ENCODE measurements at regions not wholly inside any gene's neighbourhood (a gene's known extent, or its start where the extent isn't known, plus 50 kb on each side); places are given as distances from the start of the nearest gene placed in this dataset.

DNA sequence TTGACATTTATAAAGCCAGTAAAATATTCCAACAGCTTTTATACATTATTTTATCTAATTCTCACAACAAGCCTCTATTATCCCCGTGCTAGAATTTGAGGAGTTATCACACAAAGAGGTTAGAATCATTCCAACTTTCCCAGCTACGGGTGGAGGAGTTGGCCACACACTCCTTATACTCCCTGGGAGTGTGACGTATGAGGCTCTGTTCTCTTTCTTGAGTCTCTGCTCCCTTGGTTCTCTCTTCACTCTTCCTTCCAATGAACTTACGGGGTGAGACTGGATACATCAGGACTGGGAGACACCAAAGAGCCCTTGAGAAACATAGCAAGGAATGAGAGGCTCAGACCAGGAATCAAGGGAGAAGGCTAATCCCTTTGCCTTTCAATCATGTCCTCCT lies 185.6 kb upstream of the TAB2 start:
- no peak for TF ChIP-seq EZH2phosphoT487 (IDR thresholded peaks at IDR 0.05; ENCODE audit: low read depth, severe bottlenecking, unreplicated experiment)
- TF ChIP-seq, protein P1, sequence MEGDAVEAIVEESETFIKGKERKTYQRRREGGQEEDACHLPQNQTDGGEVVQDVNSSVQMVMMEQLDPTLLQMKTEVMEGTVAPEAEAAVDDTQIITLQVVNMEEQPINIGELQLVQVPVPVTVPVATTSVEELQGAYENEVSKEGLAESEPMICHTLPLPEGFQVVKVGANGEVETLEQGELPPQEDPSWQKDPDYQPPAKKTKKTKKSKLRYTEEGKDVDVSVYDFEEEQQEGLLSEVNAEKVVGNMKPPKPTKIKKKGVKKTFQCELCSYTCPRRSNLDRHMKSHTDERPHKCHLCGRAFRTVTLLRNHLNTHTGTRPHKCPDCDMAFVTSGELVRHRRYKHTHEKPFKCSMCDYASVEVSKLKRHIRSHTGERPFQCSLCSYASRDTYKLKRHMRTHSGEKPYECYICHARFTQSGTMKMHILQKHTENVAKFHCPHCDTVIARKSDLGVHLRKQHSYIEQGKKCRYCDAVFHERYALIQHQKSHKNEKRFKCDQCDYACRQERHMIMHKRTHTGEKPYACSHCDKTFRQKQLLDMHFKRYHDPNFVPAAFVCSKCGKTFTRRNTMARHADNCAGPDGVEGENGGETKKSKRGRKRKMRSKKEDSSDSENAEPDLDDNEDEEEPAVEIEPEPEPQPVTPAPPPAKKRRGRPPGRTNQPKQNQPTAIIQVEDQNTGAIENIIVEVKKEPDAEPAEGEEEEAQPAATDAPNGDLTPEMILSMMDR (IDR thresholded peaks at IDR 0.05; ENCODE audit: poor library complexity), result no peak

Data from hepatocyte (in vitro differentiated cells).